ENCODE measurements at regions not wholly inside any gene's neighbourhood (a gene's known extent, or its start where the extent isn't known, plus 50 kb on each side); places are given as distances from the start of the nearest gene placed in this dataset.

DNA sequence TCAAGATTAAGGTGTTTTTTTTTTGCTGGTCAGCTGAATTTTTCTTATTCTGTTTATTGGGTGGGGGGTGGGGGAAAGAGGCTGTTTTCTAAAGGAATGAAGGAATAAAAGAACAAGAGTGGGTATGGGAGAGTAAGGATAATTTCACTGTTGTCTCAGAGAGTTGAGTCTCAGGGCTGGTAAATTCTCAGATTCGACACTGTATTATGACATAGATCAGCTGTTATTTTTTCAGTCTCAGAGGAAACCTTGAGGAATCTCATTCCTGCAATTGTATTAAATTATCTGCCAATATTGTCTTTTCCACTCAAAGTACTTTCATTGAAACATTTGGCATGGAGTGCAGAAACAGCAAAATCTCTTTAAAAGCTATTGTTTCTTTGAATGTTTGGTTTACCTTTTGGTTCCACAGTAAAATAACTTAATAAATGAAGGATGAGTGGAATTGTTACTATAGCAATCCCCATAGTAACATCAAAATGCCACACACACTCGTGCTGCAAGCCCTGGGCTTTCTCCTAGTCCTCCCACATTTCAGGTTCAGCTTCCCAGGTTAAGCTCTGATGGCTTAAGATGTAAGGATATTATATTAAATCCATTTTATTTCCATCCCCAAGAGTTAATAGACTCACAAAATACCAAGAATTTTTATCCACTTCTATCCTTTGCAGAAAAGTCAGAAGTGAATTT lies 478.7 kb upstream of the TCF4 start:
- DNase-seq, result no peak

DNA sequence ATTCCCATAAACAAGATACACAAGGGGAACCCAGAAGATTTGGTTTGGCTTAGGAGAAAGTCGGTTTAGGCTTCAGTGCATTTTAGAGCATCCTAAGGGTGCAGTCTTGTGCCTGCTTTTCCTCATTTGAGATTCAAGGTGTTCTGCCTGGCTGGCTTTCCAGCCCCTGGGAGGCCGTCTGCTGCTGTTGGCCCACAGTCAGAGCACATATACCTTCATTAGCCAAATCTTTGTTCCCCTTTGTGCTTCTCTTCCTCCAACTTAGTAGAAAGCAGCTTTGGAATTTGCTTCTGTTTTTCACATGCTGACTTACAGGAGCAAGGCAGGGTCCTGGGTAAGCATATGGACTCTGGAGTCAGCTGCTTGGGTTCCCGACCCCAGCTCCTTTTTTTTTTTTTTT lies 477.1 kb upstream of the TCF4 start:
- no peak for DNase-seq

DNA sequence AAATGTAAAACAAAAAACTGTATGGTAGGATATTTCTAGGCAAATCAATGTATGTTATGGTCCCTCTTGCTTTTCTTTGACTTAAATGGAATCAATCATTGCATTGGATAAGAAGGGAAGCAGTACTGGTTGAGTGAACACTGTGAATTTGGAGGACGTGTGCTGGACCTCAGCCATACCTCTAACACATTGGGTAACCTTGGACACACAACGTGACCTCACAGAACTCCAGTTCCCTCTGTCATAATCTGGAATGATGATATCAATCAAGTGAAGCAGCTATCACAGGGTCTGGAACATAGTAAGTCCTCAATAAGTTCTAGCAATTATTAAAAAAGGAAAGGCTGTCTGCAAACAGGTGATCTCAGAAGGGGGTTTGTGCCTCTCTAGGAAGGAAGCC lies 474.9 kb upstream of the TCF4 start:
- no peak for DNase-seq

DNA sequence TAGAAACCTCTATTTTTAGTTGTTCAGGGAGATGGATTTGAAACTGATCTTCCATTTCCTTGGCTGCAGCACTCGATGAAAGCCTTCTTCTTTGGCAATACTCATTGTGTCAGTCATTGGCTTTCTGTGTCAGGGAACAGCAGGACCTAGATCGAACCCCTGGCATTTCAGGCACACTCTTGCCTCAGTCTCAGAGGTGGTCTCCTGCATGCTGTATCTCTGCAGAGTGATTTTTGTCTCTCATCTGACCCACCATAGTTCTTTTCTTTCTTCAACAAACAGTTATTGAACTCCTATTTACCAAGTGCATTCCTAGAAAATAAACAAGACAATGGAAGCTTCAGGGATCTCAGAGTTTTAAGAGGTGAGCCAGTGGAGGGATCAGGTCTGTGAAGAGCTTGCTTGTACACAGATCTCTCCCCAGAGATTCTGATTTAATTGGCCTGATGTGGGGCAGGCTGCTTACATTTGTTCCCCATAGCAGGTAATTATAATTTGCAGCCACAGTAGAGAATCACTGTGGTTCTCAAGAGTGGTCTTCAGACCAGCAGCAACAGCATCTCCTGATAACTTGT lies 473.1 kb upstream of the TCF4 start:
- no peak for DNase-seq

DNA sequence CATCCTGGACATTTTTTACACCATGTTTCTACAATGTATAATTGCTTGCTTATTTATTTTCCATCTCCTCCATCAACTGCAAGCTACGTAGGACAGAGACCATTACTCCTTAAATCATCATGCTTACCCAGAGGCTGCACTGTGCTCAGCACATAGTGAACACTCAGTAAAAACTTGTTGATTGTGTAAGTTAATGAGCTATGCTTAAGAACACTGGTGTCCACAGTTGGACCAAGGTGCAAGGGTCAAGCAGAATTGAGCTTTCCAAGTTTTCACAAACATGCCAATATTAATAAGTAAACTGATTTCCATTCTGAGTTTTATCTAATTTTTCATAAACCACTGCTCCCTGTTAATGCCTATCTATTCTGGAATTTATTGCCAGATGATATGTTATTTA lies 464.2 kb upstream of the TCF4 start:
- DNase-seq, result no peak

DNA sequence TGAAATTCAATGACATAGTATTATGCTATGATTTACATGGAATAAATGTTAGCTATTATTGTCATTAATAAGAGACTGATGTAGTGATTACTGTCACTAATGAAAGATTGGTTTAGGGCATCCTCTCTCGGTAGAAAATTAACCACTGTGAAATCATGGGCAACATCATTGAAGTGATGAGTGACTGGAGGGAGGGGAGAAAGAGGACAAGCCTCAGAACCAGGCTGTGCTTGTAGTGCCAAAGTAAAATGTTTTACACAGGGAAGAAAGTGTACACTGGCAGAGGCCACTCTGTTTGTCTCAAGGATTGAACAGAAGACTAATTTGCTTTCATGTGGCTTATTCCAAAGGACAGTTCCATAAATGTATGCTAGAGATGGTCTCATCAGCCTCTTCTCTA lies 456.2 kb upstream of the TCF4 start:
- no peak for DNase-seq

DNA sequence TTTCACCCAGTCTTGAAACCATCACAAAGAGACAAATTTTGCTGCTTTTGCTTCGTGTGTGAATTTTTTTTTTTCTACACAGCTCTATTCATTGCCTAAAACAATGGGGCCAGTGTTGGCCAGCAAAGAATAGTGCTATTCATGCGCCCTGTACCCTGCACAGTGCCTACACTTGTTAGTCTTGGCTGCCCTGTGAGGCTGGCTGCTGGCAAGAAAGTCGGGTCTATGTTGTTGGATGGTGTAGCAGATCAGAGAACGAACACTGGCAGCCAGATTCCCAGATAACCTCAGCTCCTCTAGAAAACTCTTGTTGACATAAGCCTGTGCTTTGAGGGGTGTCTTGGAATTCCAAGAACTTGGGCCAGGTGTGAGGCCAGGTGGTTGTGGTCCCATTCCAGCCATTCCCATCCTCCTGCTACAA lies 455.7 kb upstream of the TCF4 start:
- DNase-seq, result no peak

DNA sequence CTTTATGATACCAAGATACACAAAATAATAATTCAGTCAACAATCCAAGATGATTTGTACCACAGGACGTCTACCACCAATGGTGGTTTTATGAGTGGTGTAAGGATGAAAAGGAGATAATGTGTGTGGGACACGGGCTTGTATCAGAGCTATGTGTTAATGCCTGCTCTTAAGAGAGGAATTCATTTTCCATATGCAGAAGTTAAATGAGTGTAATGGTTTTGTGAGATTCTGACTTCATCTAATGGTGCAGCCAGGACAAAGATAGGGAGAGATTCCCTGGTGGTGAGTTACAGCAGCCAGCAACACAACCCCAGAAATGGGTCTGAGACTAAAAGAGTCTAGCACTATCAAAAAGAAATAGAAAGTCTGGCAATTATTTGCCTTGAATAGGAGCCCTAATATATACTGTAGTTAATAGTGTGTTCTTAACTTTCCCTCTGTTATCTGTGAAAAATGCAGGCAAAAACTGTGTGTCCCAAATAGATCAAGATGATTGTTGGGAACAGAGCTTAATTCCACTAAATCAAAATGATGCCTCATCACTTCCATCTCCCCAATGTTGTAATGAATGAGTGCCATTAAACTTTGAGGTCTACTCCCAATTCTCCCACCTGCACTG lies 455.0 kb upstream of the TCF4 start:
- no peak for DNase-seq

DNA sequence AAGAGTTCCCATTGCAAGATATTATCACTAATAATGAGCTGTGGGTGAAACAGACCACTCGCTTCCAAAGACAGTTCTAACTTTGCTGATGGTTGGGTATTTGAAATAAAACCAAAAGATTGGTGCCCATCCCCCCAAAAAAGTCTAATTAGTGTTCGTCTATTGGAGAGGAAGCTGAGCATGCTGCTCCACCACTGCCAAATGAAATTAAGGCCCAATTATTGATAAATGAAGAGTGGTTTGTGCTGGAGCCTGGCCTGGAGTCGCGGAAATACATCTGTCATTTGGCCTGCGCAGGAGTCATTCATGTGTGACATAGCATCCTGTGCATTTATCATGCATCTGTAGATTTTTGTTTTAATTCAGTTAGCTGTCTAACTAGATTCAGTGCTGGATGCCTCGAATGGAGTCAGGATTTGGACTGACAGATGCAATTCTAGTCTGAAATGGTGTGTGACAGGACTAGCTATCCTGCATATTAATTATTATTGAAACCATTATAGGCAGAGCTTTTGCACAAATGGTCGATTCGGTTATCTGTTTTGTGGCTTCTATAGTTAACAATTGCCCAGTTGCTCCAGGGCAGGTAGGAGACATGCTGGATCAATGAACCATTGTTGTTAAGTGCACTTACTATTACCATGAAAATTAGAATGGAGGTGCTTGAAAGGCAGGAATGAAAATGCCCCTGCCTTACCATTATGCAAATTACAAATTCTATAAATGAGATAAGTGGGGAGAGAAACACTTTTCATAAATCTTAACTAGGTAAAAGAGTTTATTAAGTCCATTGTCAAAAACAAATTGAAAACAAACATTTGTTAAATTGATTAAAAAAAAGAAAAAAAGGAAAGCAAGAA lies 450.4 kb upstream of the TCF4 start:
- DNase-seq, result no peak

DNA sequence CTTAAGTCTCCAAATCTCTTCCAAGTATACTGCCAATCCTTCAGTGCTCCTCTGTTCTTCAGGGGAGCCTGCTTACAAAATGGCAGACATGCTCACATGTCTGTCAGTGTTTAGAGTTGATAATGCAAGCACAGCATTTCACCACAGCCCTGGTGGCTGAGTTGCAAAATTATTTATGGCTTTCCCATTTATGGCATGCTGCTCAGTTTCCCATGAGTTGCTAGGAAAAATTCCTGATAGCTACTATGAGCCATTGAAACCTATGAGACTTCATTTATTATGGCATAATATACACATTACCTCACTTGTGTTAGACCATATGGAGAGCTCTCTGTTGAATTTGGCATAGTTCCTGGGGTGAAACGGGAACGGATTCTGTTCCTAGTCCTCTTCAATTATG lies 448.7 kb upstream of the TCF4 start:
- DNase-seq, result no peak

DNA sequence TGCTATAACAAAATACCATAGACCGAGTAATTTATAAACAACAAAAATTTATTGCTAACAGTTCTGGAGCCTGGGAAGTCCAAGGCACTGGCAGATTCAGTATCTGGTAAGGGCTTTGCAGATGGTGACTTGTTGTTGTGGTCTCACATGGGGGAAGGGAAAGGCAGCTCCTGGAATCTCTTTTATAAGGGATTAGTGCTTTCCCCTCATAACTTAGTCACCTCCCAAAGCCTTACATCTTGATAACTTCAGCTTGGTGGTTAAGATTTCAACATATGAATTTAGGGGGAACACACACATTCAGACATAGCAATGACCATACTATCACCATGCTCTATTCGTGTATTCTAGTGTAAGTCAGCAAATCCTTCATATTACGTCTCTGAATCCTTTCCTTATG lies 447.6 kb upstream of the TCF4 start:
- DNase-seq, result no peak

DNA sequence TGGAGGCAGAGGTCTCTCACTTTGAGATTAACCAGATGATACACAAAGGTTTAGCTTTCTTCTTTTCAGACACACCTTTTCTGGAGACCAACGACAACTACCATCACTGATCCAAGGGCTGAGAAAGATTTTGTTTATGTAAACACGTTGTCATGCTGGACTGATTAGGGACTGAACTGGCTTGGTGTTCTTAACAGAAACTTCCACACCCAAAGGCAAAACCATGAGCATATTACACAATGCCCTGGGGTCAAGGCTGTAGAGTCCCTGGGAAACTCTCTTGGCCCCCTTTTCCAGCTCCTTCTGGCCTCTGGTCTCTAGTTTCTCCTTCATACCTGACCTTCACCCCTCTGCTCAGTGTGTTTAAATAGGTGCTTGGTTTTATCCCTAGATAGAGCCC lies 447.0 kb upstream of the TCF4 start:
- no peak for DNase-seq

DNA sequence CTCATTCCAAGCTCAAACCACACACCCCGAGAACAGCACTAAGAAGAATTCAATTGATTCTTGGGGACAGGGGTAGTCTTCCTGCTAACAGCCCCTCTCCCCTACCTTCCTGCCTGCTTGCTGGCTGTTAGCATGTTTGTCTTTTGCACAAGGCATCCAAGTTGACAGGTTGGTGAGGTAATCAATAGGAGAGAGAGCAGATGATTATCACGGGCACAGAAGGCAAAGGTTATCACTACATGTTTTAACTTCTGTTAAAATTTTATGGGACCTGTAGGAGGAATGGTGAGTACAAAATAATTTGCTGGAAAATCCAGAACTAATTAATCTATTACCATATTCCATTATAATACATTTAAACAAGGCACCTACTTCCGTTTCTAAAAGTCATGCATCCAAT lies 442.1 kb upstream of the TCF4 start:
- DNase-seq, result no peak

DNA sequence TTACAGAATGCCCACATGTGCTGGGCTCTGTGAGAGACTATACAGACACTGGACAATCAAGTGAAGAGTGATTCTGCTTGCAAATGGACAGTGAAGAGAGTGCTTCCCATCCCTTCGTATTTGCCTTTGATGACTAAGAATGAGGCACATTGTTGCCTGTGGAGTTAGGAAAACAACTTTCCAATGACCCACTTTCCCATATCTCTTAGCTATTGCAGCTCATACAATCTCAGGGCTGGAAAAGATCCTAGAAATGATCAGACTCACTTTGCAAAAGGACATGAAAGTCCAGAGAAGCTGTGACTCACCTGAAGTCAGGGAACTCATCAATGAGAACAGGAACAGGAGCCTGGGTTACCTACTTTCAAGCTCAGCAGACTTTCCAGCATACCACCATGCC lies 440.5 kb upstream of the TCF4 start:
- DNase-seq, result no peak

DNA sequence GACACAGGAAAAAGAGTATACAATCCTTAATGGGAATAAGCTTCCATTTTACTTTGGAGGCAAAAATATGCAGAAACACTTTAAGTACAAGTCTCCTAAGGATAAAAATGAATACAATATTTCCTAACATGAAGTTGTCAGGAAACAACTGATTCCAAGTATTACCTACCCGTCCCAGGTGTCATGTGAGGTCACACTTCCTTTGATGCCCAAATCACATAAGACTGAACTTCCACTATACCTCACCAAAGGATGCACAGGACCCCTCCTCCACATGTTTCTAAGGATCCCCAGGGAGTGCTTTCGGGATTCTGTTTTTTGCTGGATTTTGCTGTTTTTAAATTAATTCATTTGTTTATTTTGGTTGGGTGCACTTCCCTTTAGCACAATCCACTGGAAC lies 438.5 kb upstream of the TCF4 start:
- no peak for DNase-seq

DNA sequence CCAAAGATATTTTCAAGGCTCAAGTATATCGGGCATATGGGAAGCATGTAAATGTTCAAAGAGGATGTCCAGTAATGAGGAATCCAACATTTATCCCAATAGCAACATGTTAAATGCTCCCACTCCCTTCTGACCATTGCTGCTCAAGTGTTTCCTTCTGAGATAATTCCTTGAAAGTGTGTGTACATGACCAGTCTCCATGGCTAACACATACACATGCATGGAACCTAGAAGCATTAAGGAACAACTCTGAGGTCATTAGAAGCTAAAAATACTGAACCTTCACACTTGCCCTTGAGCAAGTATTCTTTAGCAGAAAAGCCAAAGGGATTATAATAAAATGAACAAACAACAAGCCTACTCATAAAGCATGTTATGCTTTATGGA lies 433.8 kb upstream of the TCF4 start:
- no peak for DNase-seq

DNA sequence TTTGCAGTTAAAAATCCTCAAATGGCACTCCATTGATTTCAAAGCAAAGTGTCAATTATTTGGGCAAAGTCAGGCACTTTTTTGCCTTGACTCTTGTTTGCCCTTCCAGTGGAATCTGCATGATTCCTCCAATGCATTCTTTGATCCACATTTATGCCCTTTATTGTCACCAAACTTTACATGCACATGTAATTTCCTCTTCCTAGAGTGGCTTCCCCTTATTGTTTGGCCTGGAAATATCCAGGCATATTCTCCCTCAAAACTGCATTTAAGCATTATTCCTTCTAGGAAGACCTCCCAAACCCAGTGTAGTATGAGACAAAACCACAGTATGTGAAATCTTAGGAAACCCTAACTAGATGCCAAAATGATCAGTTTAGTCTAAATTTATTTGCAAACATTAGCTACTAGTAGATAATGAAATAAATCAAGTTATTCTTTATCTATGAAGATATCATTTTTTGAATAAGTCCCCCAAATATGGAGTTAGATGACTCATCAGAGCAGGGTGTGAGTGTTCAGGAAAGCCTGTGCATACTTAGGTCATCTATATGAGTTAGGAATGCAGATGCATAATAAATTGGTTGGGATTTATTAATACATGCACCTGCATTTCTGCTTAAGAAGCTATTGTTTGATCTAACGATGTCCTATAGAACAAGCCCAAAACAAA lies 433.3 kb upstream of the TCF4 start:
- DNase-seq, result no peak

DNA sequence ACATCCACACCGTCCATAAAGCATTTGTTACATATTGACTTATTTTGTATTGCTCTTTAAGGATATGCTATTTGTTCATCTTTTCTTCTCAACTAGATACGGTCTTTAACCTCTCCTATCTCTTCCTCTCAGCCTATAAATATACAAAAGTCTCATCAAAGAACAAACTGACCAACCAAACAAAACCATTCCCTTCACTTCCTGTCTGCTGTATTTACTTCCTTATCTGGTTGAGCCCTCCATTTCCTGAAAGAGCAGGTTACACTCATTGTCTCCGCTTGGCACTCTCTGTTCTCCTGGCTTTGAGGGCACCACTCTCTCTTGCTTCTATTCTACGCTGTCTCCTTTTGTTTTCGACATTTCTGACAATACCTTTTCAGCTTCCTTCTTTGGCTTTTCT lies 431.9 kb upstream of the TCF4 start:
- no peak for DNase-seq

DNA sequence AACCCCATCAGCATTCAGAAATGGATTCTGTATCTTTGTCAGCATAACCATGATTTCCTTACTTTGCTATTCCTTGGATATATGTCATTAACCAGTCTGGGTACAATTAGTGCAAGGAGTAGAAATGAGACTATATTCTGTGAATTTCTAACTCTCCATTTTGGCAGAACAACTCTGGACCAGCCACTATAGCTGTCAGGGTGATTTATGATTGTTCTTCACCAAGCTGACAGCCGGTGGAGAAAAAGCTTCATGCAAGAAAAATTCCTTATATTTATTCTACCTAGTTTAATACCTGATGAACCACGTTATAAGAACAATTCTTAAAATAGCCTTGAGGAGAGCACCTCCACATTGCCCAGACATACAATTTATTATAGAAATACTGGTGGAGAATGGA lies 431.2 kb upstream of the TCF4 start:
- DNase-seq, result no peak

DNA sequence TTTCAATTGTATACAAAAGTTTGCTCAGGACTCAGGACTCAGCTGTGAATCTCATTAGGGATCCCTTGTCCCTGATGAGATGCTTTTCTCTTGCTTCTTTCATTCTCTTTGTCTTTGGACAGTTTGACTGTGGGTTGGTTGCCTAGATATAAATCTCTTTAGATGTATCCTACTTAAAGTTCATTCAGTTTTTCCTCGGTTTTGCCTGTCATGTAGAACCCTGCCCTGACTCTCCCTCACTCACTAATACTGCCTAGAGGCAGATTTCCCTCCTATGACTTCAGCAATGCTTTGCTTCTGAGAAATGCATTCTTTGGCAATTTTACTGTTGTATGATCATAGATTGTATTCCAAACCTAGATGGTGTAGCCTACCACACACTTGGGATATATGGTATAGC lies 421.4 kb upstream of the TCF4 start:
- DNase-seq, result no peak

DNA sequence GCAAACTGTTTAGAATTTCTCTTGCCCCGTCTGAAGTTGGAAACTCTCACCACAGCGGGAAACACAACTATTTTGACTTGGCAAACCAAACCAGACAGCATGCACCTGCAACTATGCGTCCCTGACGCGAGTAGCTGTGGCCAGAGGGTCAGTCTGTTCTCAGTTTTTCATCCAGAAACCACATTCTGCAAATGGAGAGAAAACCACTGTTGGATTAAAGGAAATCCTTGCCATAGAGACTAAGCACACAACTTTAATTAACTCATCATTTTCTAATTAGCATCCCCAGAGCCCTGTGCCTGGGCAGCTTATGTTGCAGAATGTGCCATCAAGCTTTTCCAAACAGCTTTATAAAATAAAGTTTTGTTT lies 415.7 kb upstream of the TCF4 start:
- DNase-seq, result no peak

DNA sequence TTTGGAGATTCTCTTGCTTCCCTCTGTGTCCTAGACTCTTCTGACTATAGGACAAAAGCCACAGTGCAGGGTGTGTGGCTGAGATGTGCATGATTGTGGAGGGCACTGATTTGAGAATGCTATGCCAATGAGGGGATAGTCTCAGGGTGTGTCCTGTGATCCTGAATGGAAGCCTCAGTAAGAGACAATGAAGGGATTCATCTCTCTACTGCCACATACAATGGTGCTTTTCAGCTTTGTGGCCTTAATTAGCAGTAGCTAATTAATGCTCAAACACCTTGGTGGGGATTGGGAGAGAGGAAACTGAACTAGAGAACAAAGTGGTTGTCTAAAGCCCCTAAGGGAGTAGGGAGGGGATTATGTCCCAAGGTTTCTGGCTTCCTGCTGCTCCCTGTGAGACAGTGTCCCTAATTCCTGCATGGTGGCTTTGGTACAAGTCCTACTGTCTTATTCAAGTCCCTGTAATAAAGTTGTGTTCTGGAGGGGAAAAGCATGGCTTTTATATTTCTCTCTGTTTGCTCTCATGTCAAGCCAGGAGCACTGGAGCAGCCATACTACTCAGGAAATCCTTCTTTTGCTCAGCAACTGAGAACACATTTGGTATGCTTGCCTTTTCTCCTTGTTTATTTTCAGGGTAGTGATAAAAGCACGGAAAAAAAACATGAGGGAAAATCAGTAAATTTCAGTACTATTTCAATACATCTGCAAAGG lies 415.2 kb upstream of the TCF4 start:
- no peak for DNase-seq

DNA sequence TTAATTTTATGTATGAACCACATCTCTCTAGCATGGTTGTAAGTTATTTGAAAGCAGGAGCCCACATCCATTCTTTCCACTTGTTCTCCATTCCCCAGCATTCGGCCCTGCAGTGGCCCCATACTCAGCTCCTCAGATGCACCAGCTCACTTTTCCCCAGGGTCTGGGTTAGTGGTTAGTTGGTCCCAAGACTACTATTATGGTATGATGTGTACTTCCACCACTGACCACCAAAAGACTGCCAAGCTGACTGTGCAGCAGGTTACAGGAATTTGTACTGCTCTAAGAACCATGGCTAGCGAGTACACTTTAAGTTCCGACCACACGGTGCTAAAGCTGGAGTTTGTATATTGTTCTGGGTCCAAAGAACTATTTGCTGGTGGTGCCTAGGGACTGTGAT lies 413.6 kb upstream of the TCF4 start:
- no peak for DNase-seq
